Liver (tissue), 7 donors: ENCODE measurements at regions not wholly inside any gene's neighbourhood (a gene's known extent, or its start where the extent isn't known, plus 50 kb on each side); places are given as distances from the start of the nearest gene placed in this dataset.

ENCODE experiments used
- DNase-seq: peaks from one replicate; pipeline ENCODE4 v3.0.0-alpha.2; 2017; ENCODE audit warnings: low spot score
- H3K27ac ChIP-seq, 2 donors: one replicate each; pipeline ENCODE4 v1.7.0; 2013; ENCODE audit warnings: inconsistent platforms in 2 of 2, low read length in 2 of 2, control low read depth in 1 of 2, low read depth in 1 of 2, mild to moderate bottlenecking in 1 of 2
- H3K27me3 ChIP-seq, 4 donors: one replicate each; pipeline versions ENCODE4 v1.6.1 to v1.7.0; 2013; ENCODE audit warnings: low read length in 3 of 4, inconsistent platforms in 1 of 4, mild to moderate bottlenecking in 1 of 4, moderate library complexity in 1 of 4; ENCODE audit not compliant: control insufficient read depth in 4 of 4, insufficient read depth in 4 of 4
- H3K36me3 ChIP-seq, 4 donors: one replicate each; pipeline versions ENCODE4 v1.6.1 to v1.7.0; 2013; ENCODE audit warnings: low read length in 3 of 4, mild to moderate bottlenecking in 3 of 4, low read depth in 1 of 4, moderate library complexity in 1 of 4; ENCODE audit not compliant: control insufficient read depth in 4 of 4, insufficient read depth in 3 of 4
- H3K4me1 ChIP-seq, 4 donors: one replicate each; pipeline versions ENCODE4 v1.6.1 to v1.7.0; 2013; ENCODE audit warnings: low read length in 3 of 4, mild to moderate bottlenecking in 3 of 4, moderate library complexity in 1 of 4; ENCODE audit not compliant: control insufficient read depth in 4 of 4, insufficient read depth in 4 of 4
- H3K4me3 ChIP-seq, 3 donors: one replicate each; pipeline versions ENCODE4 v1.6.1 to v1.7.0; 2013; ENCODE audit warnings: low read length in 3 of 3, control low read depth in 1 of 3, low read depth in 1 of 3, mild to moderate bottlenecking in 1 of 3
- H3K9ac ChIP-seq, 2 donors: one replicate each; pipeline ENCODE4 v1.7.0; 2013; ENCODE audit warnings: low read length in 2 of 2, mild to moderate bottlenecking in 2 of 2, moderate library complexity in 2 of 2, control low read depth in 1 of 2, low read depth in 1 of 2
- H3K9me3 ChIP-seq, 4 donors: one replicate each; pipeline versions ENCODE4 v1.6.1 to v1.7.0; 2013; ENCODE audit warnings: low read length in 3 of 4; ENCODE audit not compliant: control insufficient read depth in 4 of 4
- FOXA2 ChIP-seq: IDR thresholded peaks from 2 replicates; pipeline ENCODE4 v1.6.1; 2016; ENCODE audit warnings: antibody characterized with exemption
- HNF4A ChIP-seq, 2 donors: conservative IDR thresholded peaks; 2 replicates each; pipeline ENCODE4 v1.6.1; 2016; ENCODE audit warnings: antibody characterized with exemption in 2 of 2, mild to moderate bottlenecking in 2 of 2
- HNF4G ChIP-seq: IDR thresholded peaks from 2 replicates; pipeline ENCODE4 v1.6.1; 2016; ENCODE audit warnings: antibody characterized with exemption
- JUND ChIP-seq, 2 donors: IDR thresholded peaks; 2 replicates each; pipeline ENCODE4 v1.6.1; 2016; ENCODE audit warnings: antibody characterized with exemption in 2 of 2
- MAX ChIP-seq: IDR thresholded peaks from 2 replicates; pipeline ENCODE4 v1.6.1; 2016; ENCODE audit warnings: antibody characterized with exemption
- RAD21 ChIP-seq, 2 donors: IDR thresholded peaks; 2 replicates each; pipeline ENCODE4 v1.6.1; 2016; ENCODE audit warnings: antibody characterized with exemption in 2 of 2, mild to moderate bottlenecking in 2 of 2
- REST ChIP-seq: IDR thresholded peaks from 2 replicates; pipeline ENCODE4 v1.6.1; 2016; ENCODE audit warnings: antibody characterized with exemption, mild to moderate bottlenecking
- RXRA ChIP-seq, 2 donors: IDR thresholded peaks; 2 replicates each; pipeline ENCODE4 v1.6.1; 2017 to 2018; ENCODE audit warnings: antibody characterized with exemption in 2 of 2, mild to moderate bottlenecking in 1 of 2
- SP1 ChIP-seq: IDR thresholded peaks from 2 replicates; pipeline ENCODE4 v1.6.1; 2018; ENCODE audit warnings: antibody characterized with exemption, mild to moderate bottlenecking
- TAF1 ChIP-seq: conservative IDR thresholded peaks from 2 replicates; pipeline ENCODE4 v1.6.1; 2016; ENCODE audit warnings: antibody characterized with exemption, mild to moderate bottlenecking
- YY1 ChIP-seq: IDR thresholded peaks from 2 replicates; pipeline ENCODE4 v1.6.1; 2016; ENCODE audit warnings: antibody characterized with exemption, mild to moderate bottlenecking
- WGBS: extraction: QIAGEN DNeasy Blood & Tissue Kit; methylation state at CpG from one replicate; pipeline ENCODE4 v1.1.7; 2013; 5-methylcytosine and 5-hydroxymethylcytosine counted together
- TF ChIP-seq, protein P1 (sequence below): IDR thresholded peaks from 2 replicates; pipeline ENCODE4 v1.6.1; 2016; ENCODE audit warnings: antibody characterized with exemption
- TF ChIP-seq, protein P2 (sequence below): IDR thresholded peaks from 2 replicates; pipeline ENCODE4 v1.6.1; 2016; ENCODE audit warnings: antibody characterized with exemption
- donor health status: healthy.
- donor health status: healthy.
- donor health status: healthy.
- donor health status: healthy.

DNA sequence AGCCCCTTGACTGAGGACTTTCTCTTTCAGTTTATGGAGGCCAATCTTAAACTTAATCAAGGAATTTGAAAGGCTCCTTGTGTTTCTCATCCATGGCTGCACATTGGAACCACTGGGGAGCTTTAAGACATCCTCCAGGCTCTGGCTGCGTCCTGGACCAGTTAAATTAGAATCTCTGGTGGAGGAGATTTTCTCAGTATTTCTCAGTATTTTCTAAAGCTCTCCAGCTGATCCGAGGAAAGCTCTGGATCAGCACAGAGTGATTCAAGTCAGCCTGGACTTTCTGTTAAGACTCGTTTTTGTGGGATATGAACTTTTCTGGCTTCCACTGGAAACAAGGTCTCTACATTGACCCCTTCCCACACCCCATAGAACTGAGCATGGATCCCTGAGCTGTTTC is 249.8 kb downstream of the STK31 start:
- H3K9ac ChIP-seq: no peak overlapping the region
- H3K4me1 ChIP-seq: peaks cover 2 to 15% (median 12%) of the 10 kb centered on the region in 4 donors
- no peaks in the 10 kb centered on the region for H3K36me3 ChIP-seq
- no peaks in the 10 kb centered on the region for H3K27me3 ChIP-seq
- H3K9me3 ChIP-seq: no peaks in the 10 kb centered on the region
- no peak overlapping the region for H3K27ac ChIP-seq
- 72% methylated on average over 3 of the region's 3 CpGs for WGBS
- DNase-seq: no peak
- H3K4me3 ChIP-seq: no peak overlapping the region
- TF ChIP-seq HNF4A (conservative IDR thresholded peaks at IDR 0.05) (no peak), MAX (no peak)
- TF ChIP-seq, protein P1, sequence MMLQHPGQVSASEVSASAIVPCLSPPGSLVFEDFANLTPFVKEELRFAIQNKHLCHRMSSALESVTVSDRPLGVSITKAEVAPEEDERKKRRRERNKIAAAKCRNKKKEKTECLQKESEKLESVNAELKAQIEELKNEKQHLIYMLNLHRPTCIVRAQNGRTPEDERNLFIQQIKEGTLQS: no peak
- TF ChIP-seq, protein P2, sequence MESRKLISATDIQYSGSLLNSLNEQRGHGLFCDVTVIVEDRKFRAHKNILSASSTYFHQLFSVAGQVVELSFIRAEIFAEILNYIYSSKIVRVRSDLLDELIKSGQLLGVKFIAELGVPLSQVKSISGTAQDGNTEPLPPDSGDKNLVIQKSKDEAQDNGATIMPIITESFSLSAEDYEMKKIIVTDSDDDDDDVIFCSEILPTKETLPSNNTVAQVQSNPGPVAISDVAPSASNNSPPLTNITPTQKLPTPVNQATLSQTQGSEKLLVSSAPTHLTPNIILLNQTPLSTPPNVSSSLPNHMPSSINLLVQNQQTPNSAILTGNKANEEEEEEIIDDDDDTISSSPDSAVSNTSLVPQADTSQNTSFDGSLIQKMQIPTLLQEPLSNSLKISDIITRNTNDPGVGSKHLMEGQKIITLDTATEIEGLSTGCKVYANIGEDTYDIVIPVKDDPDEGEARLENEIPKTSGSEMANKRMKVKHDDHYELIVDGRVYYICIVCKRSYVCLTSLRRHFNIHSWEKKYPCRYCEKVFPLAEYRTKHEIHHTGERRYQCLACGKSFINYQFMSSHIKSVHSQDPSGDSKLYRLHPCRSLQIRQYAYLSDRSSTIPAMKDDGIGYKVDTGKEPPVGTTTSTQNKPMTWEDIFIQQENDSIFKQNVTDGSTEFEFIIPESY: no peak

GRCh38 chr7:23960361-23960760 is 250.3 kb downstream of the STK31 start:
- WGBS: 89% methylated on average over 2 of the region's 2 CpGs
- Histone ChIP-seq H3K4me3 (no peak overlapping the region), H3K27ac (no peak overlapping the region), H3K9me3 (no peaks in the 10 kb centered on the region), H3K27me3 (no peaks in the 10 kb centered on the region), H3K9ac (no peak overlapping the region), H3K4me1 (peaks cover 2 to 15% (median 12%) of the 10 kb centered on the region in 4 donors), H3K36me3 (no peaks in the 10 kb centered on the region)
- no peak for DNase-seq
- TF ChIP-seq JUND (IDR thresholded peaks at IDR 0.05): no peak

- WGBS: 73% methylated on average over 8 of the region's 8 CpGs
- H3K27ac ChIP-seq: no peak overlapping the region
- H3K36me3 ChIP-seq: no peaks in the 10 kb centered on the region
- no peaks in the 10 kb centered on the region for H3K4me1 ChIP-seq
- H3K9ac ChIP-seq: no peak overlapping the region
- no peak overlapping the region for H3K4me3 ChIP-seq
- TF ChIP-seq RXRA (IDR thresholded peaks at IDR 0.05): no peak
- TF ChIP-seq, protein P1: no peak
- TF ChIP-seq YY1: no peak
- TF ChIP-seq TAF1: no peak
- TF ChIP-seq HNF4G: no peak
- no peak for TF ChIP-seq HNF4A (conservative IDR thresholded peaks at IDR 0.05)
- TF ChIP-seq SP1: no peak
- TF ChIP-seq JUND (IDR thresholded peaks at IDR 0.05): no peak
- no peak for TF ChIP-seq FOXA2
- no peak for TF ChIP-seq REST
- TF ChIP-seq, protein P2: no peak
- TF ChIP-seq RAD21 (IDR thresholded peaks at IDR 0.05): no peak
- DNase-seq: no peak
- H3K9me3 ChIP-seq: no peaks in the 10 kb centered on the region
- H3K27me3 ChIP-seq: no peaks in the 10 kb centered on the region
Observed at GRCh38 chr7:23963461-23964165, 253.6 kb downstream of the STK31 start.
